H1 (cell line): ENCODE measurements at regions not wholly inside any gene's neighbourhood (a gene's known extent, or its start where the extent isn't known, plus 50 kb on each side); places are given as distances from the start of the nearest gene placed in this dataset.

Experiments
- CTCF ChIA-PET: fragments of 300-600 bp; sonication (Branson Sonifier 250); formaldehyde crosslinking; loops from one replicate; lab custom pipeline; 2021; ENCODE audit not compliant: partially characterized antibody; lab: Charles Lee
- POLR2A ChIA-PET: fragments of 300-600 bp; sonication (Branson Sonifier 250); formaldehyde crosslinking; loops from one replicate; lab custom pipeline; 2021; ENCODE audit warnings: inconsistent platforms; ENCODE audit not compliant: partially characterized antibody; lab: Charles Lee
- DNase-seq, 2 experiments: peaks; one replicate each; pipeline versions ENCODE4 v3.0.0 to v3.0.0-alpha.2; 2010 to 2022; ENCODE audit warnings: low spot score in 2 of 2, low read depth in 1 of 2, mixed read lengths in 1 of 2
- FAIRE-seq: peaks from 2 replicates; lab custom pipeline; 2011; peaks lifted over from hg19 to GRCh38; lab: Jason Lieb, UNC
- H2AFZ ChIP-seq: 2 replicates; pipeline ENCODE4 v1.8.1; 2012; ENCODE audit warnings: low read length, inconsistent platforms
- H2AK5ac ChIP-seq: 2 replicates; pipeline ENCODE4 v1.6.1; 2013; ENCODE audit warnings: low read depth, low read length
- H2BK120ac ChIP-seq: replicated peaks from 2 replicates; pipeline ENCODE3; 2013; ENCODE audit warnings: low read depth, low read length, inconsistent platforms
- H2BK12ac ChIP-seq: 2 replicates; pipeline ENCODE4 v1.6.1; 2013; ENCODE audit warnings: low read depth, low read length
- H2BK15ac ChIP-seq: 2 replicates; pipeline ENCODE4 v1.6.1; 2013; ENCODE audit warnings: low read length
- H2BK20ac ChIP-seq: 2 replicates; pipeline ENCODE4 v1.6.1; 2013; ENCODE audit warnings: low read length
- H2BK5ac ChIP-seq: 2 replicates; pipeline ENCODE4 v1.6.1; 2013; ENCODE audit warnings: low read depth, low read length
- H3K14ac ChIP-seq: 2 replicates; pipeline ENCODE4 v1.6.1; 2013; ENCODE audit warnings: inconsistent platforms; ENCODE audit not compliant: insufficient read length
- H3K18ac ChIP-seq: 2 replicates; pipeline ENCODE4 v1.6.1; 2013; ENCODE audit warnings: low read length; ENCODE audit errors: extremely low read depth
- H3K23ac ChIP-seq: 2 replicates; pipeline ENCODE4 v1.6.1; 2013; ENCODE audit warnings: inconsistent platforms; ENCODE audit not compliant: insufficient read length
- H3K23me2 ChIP-seq: 2 replicates; pipeline ENCODE4 v1.6.1; 2013; ENCODE audit warnings: low read depth, low read length
- H3K27ac ChIP-seq: 2 replicates; pipeline ENCODE4 v1.6.1; 2011; ENCODE audit warnings: low read depth, low read length, inconsistent platforms
- H3K27me3 ChIP-seq, 4 experiments: replicated peaks in 1 of 4; 1 replicate in 1 of 4; 2 replicates in 3 of 4; pipeline versions ENCODE4 v1.6.1 to v1.8.1; 2011 to 2013; ENCODE audit warnings: low read length in 3 of 4, mild to moderate bottlenecking in 3 of 4, inconsistent platforms in 2 of 4, mixed read lengths in 2 of 4, moderate library complexity in 1 of 4; ENCODE audit not compliant: control insufficient read depth in 3 of 4, insufficient read depth in 3 of 4; ENCODE audit errors: extremely low read depth in 1 of 4
- H3K36me3 ChIP-seq, 4 experiments: 2 replicates each; pipeline versions ENCODE4 v1.6.1 to v1.8.1; 2011 to 2013; ENCODE audit warnings: mild to moderate bottlenecking in 4 of 4, low read length in 3 of 4, moderate library complexity in 2 of 4, control low read depth in 1 of 4, inconsistent platforms in 1 of 4; ENCODE audit not compliant: insufficient read depth in 4 of 4, control insufficient read depth in 2 of 4
- H3K4ac ChIP-seq: replicated peaks from 2 replicates; pipeline ENCODE3; 2013; ENCODE audit warnings: low read length, low read depth, mixed read lengths, inconsistent platforms; ENCODE audit not compliant: insufficient read length
- H3K4me1 ChIP-seq, 4 experiments: replicated peaks in 1 of 4; 1 replicate in 1 of 4; 2 replicates in 3 of 4; pipeline versions ENCODE4 v1.6.1 to v1.8.1; 2011 to 2013; ENCODE audit warnings: low read length in 3 of 4, inconsistent platforms in 2 of 4, mixed read lengths in 1 of 4; ENCODE audit not compliant: insufficient read depth in 4 of 4, control insufficient read depth in 3 of 4
- H3K4me2 ChIP-seq, 2 experiments: 2 replicates each; pipeline versions ENCODE4 v1.6.1 to v1.8.1; 2011 to 2013; ENCODE audit warnings: low read depth in 2 of 2, low read length in 2 of 2, control low read depth in 1 of 2, inconsistent platforms in 1 of 2, mild to moderate bottlenecking in 1 of 2; ENCODE audit not compliant: insufficient read depth in 1 of 2
- H3K4me3 ChIP-seq, 4 experiments: fragments of 200-600, 300-600 bp in 1 of 4; sonication (generic), shearing (Covaris generic), sonication (Bioruptor Twin) in 1 of 4; 2 replicates each; pipeline versions ENCODE4 v1.5.1 to v1.8.1; 2011 to 2016; ENCODE audit warnings: low read length in 4 of 4, low read depth in 3 of 4, control low read depth in 2 of 4, inconsistent platforms in 2 of 4, mild to moderate bottlenecking in 2 of 4, mixed read lengths in 1 of 4, moderate library complexity in 1 of 4; ENCODE audit not compliant: insufficient read depth in 2 of 4; ENCODE audit errors: extremely low read depth in 1 of 4
- H3K56ac ChIP-seq: replicated peaks from 2 replicates; pipeline ENCODE3; 2013; ENCODE audit warnings: low read depth, mild to moderate bottlenecking, mixed read lengths, low read length, inconsistent platforms; ENCODE audit not compliant: insufficient read length
- H3K79me1 ChIP-seq: 2 replicates; pipeline ENCODE4 v1.6.1; 2013; ENCODE audit warnings: low read depth, low read length, control low read depth
- H3K79me2 ChIP-seq, 2 experiments: 2 replicates each; pipeline versions ENCODE4 v1.6.1 to v1.8.1; 2012 to 2013; ENCODE audit warnings: low read length in 2 of 2, mild to moderate bottlenecking in 2 of 2, inconsistent platforms in 1 of 2; ENCODE audit not compliant: insufficient read depth in 2 of 2, control insufficient read depth in 1 of 2
- H3K9ac ChIP-seq, 4 experiments: replicated peaks in 1 of 4; 1 replicate in 1 of 4; 2 replicates in 3 of 4; pipeline versions ENCODE4 v1.6.1 to v1.8.1; 2011 to 2013; ENCODE audit warnings: low read depth in 3 of 4, low read length in 3 of 4, control low read depth in 2 of 4, mild to moderate bottlenecking in 2 of 4, moderate library complexity in 2 of 4, inconsistent platforms in 1 of 4; ENCODE audit errors: extremely low read depth in 1 of 4
- H3K9me3 ChIP-seq, 2 experiments: 2 replicates each; pipeline versions ENCODE4 v1.6.1 to v1.8.1; 2012 to 2013; ENCODE audit warnings: mild to moderate bottlenecking in 2 of 2, moderate library complexity in 2 of 2, control low read depth in 1 of 2, inconsistent platforms in 1 of 2, low read depth in 1 of 2, low read length in 1 of 2, mixed read lengths in 1 of 2; ENCODE audit not compliant: insufficient read depth in 2 of 2
- H4K20me1 ChIP-seq, 2 experiments: replicated peaks in 1 of 2; 2 replicates each; pipeline versions ENCODE3 to v1.8.1; 2011 to 2013; ENCODE audit warnings: inconsistent platforms in 2 of 2, low read length in 2 of 2, mild to moderate bottlenecking in 1 of 2; ENCODE audit not compliant: insufficient read depth in 2 of 2, control insufficient read depth in 1 of 2
- H4K5ac ChIP-seq: 2 replicates; pipeline ENCODE4 v1.6.1; 2013; ENCODE audit warnings: low read length, low read depth, mixed read lengths, inconsistent platforms; ENCODE audit not compliant: insufficient read length
- H4K8ac ChIP-seq: 2 replicates; pipeline ENCODE4 v1.8.0; 2013; ENCODE audit warnings: mild to moderate bottlenecking, moderate library complexity, low read length, inconsistent platforms; ENCODE audit not compliant: insufficient read depth; ENCODE audit errors: extremely low read depth
- H4K91ac ChIP-seq: replicated peaks from 2 replicates; pipeline ENCODE3; 2013; ENCODE audit warnings: low read length, mixed read lengths, inconsistent platforms; ENCODE audit not compliant: insufficient read length
- BRCA1 ChIP-seq: IDR thresholded peaks from 2 replicates; pipeline ENCODE4 v1.6.1; 2012; ENCODE audit warnings: low read depth, low read length, improper control_type of control experiment
- CHD1 ChIP-seq: IDR thresholded peaks from 2 replicates; pipeline ENCODE4 v1.6.1; 2012; ENCODE audit warnings: low read depth, low read length, improper control_type of control experiment
- HDAC6 ChIP-seq: IDR thresholded peaks from one replicate; pipeline ENCODE4 v1.7.1; 2012; ENCODE audit warnings: low read depth, mild to moderate bottlenecking, inconsistent platforms, low read length, moderate library complexity
- KDM1A ChIP-seq: fragments of 200-600, 300-600 bp; sonication (generic); IDR thresholded peaks from 2 replicates; pipeline ENCODE4 v1.7.1; 2016; ENCODE audit warnings: mild to moderate bottlenecking, low read length, borderline replicate concordance
- KDM5A ChIP-seq: fragments of 200-600 bp; IDR thresholded peaks from 2 replicates; pipeline ENCODE4 v1.7.1; 2012; ENCODE audit warnings: mild to moderate bottlenecking, low read length, inconsistent platforms, mixed read lengths
- RNF2 ChIP-seq: fragments of 200-900, 300-1000 bp; sonication (generic); IDR thresholded peaks from 2 replicates; pipeline ENCODE4 v1.7.1; 2016; ENCODE audit warnings: borderline replicate concordance, low read depth, mild to moderate bottlenecking, antibody characterized with exemption, low read length; ENCODE audit not compliant: poor library complexity, severe bottlenecking; ENCODE audit errors: missing control alignments
- WGBS, 2 experiments: shearing (Covaris generic) in 1 of 2; methylation state at CpG; one replicate each; pipeline versions ENCODE4 v1.1.6 to v1.1.7; 2013 to 2015; ENCODE audit warnings: low lambda C conversion rate in 2 of 2, mixed read lengths in 2 of 2, inconsistent platforms in 1 of 2, low coverage in 1 of 2, missing lambda C conversion rate in 1 of 2; ENCODE audit not compliant: insufficient replicate concordance in 2 of 2, insufficient coverage in 1 of 2, insufficient read length in 1 of 2; ENCODE audit errors: extremely low coverage in 1 of 2, missing lambda C conversion rate in 1 of 2; 5-methylcytosine and 5-hydroxymethylcytosine counted together

DNA sequence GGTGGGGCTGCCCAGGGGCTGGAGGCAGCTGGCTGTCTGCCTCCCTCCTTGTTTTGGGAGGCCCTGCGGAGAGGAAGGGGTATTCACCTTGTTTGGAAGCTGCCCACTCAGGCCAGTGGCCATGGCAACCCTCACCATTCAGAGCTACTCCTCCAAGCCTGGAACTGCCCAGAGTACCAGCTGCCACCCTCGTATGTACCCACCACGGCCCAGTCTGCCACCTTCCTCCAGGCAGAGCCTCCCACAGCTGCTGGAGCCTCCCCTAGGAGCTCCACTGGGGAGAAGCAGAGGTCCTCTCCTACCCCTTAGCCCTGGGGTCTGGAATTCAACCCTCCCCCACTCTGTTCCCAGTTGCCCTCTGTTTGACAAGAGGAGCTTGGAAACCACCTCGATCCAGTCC is 90.7 kb downstream of the AXIN2 start:
- Histone ChIP-seq H3K27me3 (no peaks in the 10 kb centered on the region), H3K9ac (no peak overlapping the region), H3K9me3 (no peaks in the 10 kb centered on the region), H2BK20ac (no peak overlapping the region), H4K8ac (peak overlapping the region; percentile 18; the same call in 1 of the 2 replicates), H2AFZ (no peak overlapping the region), H4K5ac (no peak overlapping the region), H3K79me2 (no peaks in the 10 kb centered on the region), H3K4me2 (no peak overlapping the region), H2AK5ac (no peak overlapping the region), H3K79me1 (no peaks in the 10 kb centered on the region), H3K14ac (no peak overlapping the region), H3K4ac (no peak overlapping the region), H4K91ac (no peak overlapping the region), H3K4me3 (no peak overlapping the region), H3K56ac (no peak overlapping the region), H2BK12ac (no peak overlapping the region), H3K18ac (no peak overlapping the region), H2BK5ac (no peak overlapping the region), H3K23me2 (no peaks in the 10 kb centered on the region), H4K20me1 (no peaks in the 10 kb centered on the region), H3K4me1 (no peaks in the 10 kb centered on the region), H2BK120ac (no peak overlapping the region), H3K27ac (no peak overlapping the region), H3K36me3 (no peaks in the 10 kb centered on the region), H2BK15ac (no peak overlapping the region), H3K23ac (no peak overlapping the region)
- ChIA-PET POLR2A (interaction anchor here (0.8 to 1.6 kb wide), 2 partner anchors 10 to 88 kb away, joined by 3 read pairs; no protein-coding TSS in a partner anchor), CTCF (interaction anchor here (1.4 kb wide), 1 partner anchor 178 kb away, joined by 6 read pairs; no protein-coding TSS in a partner anchor)
- 96% methylated on average over 4 of the region's 4 CpGs; no CpG with 5 or more reads in 1 of the 2 experiments for WGBS, 2 experiments
- DNase-seq (no peak), FAIRE-seq (no peak)
- TF ChIP-seq KDM1A (no peak), RNF2 (no peak), KDM5A (no peak), CHD1 (no peak), HDAC6 (no peak), BRCA1 (no peak)
